ENCODE measurements at regions not wholly inside any gene's neighbourhood (a gene's known extent, or its start where the extent isn't known, plus 50 kb on each side); places are given as distances from the start of the nearest gene placed in this dataset.

GRCh38 chr20:52340036-52340634 lies 148.6 kb upstream of the ZFP64 start:
- no peak for DNase-seq
- H3K27me3 ChIP-seq: no peaks in the 10 kb centered on the region
- 55 to 59% methylated on average over 4 of the region's 4 CpGs for WGBS, 2 donors (ENCODE audit: low coverage in 1 of 2)
- no peak overlapping the region for H3K27ac ChIP-seq
- intact Hi-C loops (cut with DNase I; ENCODE audit: low total_unique reads) (no loop called here), in situ Hi-C loops (cut with MboI; ENCODE audit: low pct_ligation_motif_present in 1 of 4, low pct_unique_long_range_greater_than_20kb in 1 of 4, low sequenced_read_pairs in 3 of 4) (loop anchor here in 1 of 4 donors (10.0 kb wide), 1 partner anchor 65 kb away; no protein-coding TSS in a partner anchor)
- H3K4me3 ChIP-seq: no peak overlapping the region
- H3K4me1 ChIP-seq: no peaks in the 10 kb centered on the region
- no peaks in the 10 kb centered on the region for H3K36me3 ChIP-seq
- TF ChIP-seq POLR2A (IDR thresholded peaks at IDR 0.05) (no peak), EP300 (IDR thresholded peaks at IDR 0.05; ENCODE audit: low read depth) (no peak)
- TF ChIP-seq, protein P1, sequence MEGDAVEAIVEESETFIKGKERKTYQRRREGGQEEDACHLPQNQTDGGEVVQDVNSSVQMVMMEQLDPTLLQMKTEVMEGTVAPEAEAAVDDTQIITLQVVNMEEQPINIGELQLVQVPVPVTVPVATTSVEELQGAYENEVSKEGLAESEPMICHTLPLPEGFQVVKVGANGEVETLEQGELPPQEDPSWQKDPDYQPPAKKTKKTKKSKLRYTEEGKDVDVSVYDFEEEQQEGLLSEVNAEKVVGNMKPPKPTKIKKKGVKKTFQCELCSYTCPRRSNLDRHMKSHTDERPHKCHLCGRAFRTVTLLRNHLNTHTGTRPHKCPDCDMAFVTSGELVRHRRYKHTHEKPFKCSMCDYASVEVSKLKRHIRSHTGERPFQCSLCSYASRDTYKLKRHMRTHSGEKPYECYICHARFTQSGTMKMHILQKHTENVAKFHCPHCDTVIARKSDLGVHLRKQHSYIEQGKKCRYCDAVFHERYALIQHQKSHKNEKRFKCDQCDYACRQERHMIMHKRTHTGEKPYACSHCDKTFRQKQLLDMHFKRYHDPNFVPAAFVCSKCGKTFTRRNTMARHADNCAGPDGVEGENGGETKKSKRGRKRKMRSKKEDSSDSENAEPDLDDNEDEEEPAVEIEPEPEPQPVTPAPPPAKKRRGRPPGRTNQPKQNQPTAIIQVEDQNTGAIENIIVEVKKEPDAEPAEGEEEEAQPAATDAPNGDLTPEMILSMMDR (IDR thresholded peaks at IDR 0.05): no peak
- no peaks in the 10 kb centered on the region for H3K9me3 ChIP-seq

GRCh38 chr20:52332649-52333250 lies 141.2 kb upstream of the ZFP64 start:
- 82 to 88% methylated on average over 2 of the region's 2 CpGs for WGBS, 2 donors (ENCODE audit: low coverage in 1 of 2)
- H3K27ac ChIP-seq: no peak overlapping the region
- no peak for DNase-seq
- intact Hi-C loops (cut with DNase I; ENCODE audit: low total_unique reads): no loop called here
- TF ChIP-seq EP300 (IDR thresholded peaks at IDR 0.05; ENCODE audit: low read depth): no peak
- H3K9me3 ChIP-seq: no peaks in the 10 kb centered on the region
- H3K4me1 ChIP-seq: no peaks in the 10 kb centered on the region
- in situ Hi-C loops (cut with MboI; ENCODE audit: low pct_ligation_motif_present in 1 of 4, low pct_unique_long_range_greater_than_20kb in 1 of 4, low sequenced_read_pairs in 3 of 4): no loop called here
- H3K27me3 ChIP-seq: peaks cover 4% of the 10 kb centered on the region
- no peak overlapping the region for H3K4me3 ChIP-seq
- H3K36me3 ChIP-seq: no peaks in the 10 kb centered on the region

GRCh38 chr20:52332230-52332629 lies 140.7 kb upstream of the ZFP64 start:
- H3K4me1 ChIP-seq: no peaks in the 10 kb centered on the region
- no peak overlapping the region for H3K4me3 ChIP-seq
- in situ Hi-C loops (cut with MboI; ENCODE audit: low pct_ligation_motif_present in 1 of 4, low pct_unique_long_range_greater_than_20kb in 1 of 4, low sequenced_read_pairs in 3 of 4) (no loop called here), intact Hi-C loops (cut with DNase I; ENCODE audit: low total_unique reads) (no loop called here)
- H3K9me3 ChIP-seq: no peaks in the 10 kb centered on the region
- WGBS, 2 donors (ENCODE audit: low coverage in 1 of 2): 78% methylated on average over 1 of the region's 1 CpG; no CpG with 5 or more reads in 1 of the 2 donors
- DNase-seq: no peak
- peaks cover 4% of the 10 kb centered on the region for H3K27me3 ChIP-seq
- TF ChIP-seq POLR2AphosphoS5 (IDR thresholded peaks at IDR 0.05): no peak
- TF ChIP-seq POLR2A (IDR thresholded peaks at IDR 0.05): no peak
- TF ChIP-seq, protein P1 (IDR thresholded peaks at IDR 0.05): no peak
- no peak for TF ChIP-seq EP300 (IDR thresholded peaks at IDR 0.05; ENCODE audit: low read depth)
- H3K36me3 ChIP-seq: no peaks in the 10 kb centered on the region
- no peak overlapping the region for H3K27ac ChIP-seq

DNA sequence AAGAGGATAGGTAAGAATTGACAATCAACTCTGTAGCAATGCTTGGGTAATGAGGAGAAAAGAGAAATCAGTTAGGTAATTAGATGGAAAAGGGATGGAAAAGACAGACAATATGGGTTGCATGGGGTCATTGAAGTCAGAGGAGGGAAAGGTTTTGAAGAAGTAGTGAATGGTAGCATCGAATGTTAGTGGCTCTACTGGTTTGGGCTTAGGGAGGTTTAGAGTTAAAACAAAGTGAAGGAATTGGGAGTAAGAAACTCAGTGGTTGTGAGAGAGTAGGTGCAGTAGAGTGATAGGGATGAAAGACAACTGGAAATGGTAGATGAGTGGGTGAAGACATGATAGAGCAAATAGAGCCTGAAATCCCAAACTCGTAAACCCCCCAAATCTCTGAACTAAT lies 140.1 kb upstream of the ZFP64 start:
- Histone ChIP-seq H3K27ac (no peak overlapping the region), H3K4me3 (no peak overlapping the region), H3K9me3 (no peaks in the 10 kb centered on the region), H3K36me3 (no peaks in the 10 kb centered on the region), H3K4me1 (no peaks in the 10 kb centered on the region), H3K27me3 (peaks cover 4% of the 10 kb centered on the region)
- in situ Hi-C loops (cut with MboI; ENCODE audit: low pct_ligation_motif_present in 1 of 4, low pct_unique_long_range_greater_than_20kb in 1 of 4, low sequenced_read_pairs in 3 of 4): no loop called here
- intact Hi-C loops (cut with DNase I; ENCODE audit: low total_unique reads): no loop called here
- 83 to 89% methylated on average over 2 of the region's 2 CpGs for WGBS, 2 donors (ENCODE audit: low coverage in 1 of 2)
- no peak for DNase-seq
- TF ChIP-seq, protein P1 (IDR thresholded peaks at IDR 0.05): no peak
- TF ChIP-seq POLR2AphosphoS5 (IDR thresholded peaks at IDR 0.05) (no peak), POLR2A (IDR thresholded peaks at IDR 0.05) (no peak), EP300 (IDR thresholded peaks at IDR 0.05; ENCODE audit: low read depth) (no peak)
